T-helper 1 cell (primary cell): ENCODE measurements at regions not wholly inside any gene's neighbourhood (a gene's known extent, or its start where the extent isn't known, plus 50 kb on each side); places are given as distances from the start of the nearest gene placed in this dataset.

Source experiments
- DNase-seq, 5 donors: peaks; one replicate each; pipeline ENCODE4 v3.0.0-alpha.2; 2012 to 2020

GRCh38 chr5:117461403-117461802 is 886.8 kb upstream of the SEMA6A start:
- no peak for DNase-seq

GRCh38 chr5:117457656-117458055 is 883.0 kb upstream of the SEMA6A start:
- no peak for DNase-seq

GRCh38 chr5:117456866-117457470 is 882.3 kb upstream of the SEMA6A start:
- DNase-seq: no peak

GRCh38 chr5:117455236-117456233 is 880.9 kb upstream of the SEMA6A start:
- DNase-seq: no peak

- peak in 3 of 5 donors; percentile 17 to 34 (median 18) for DNase-seq
These were observed 880.1 kb upstream of the SEMA6A start for GRCh38 chr5:117454716-117455212.

- DNase-seq: no peak
These were observed 862.2 kb upstream of the SEMA6A start for GRCh38 chr5:117436846-117437245.

GRCh38 chr5:117435203-117435602 is 860.6 kb upstream of the SEMA6A start:
- no peak for DNase-seq

GRCh38 chr5:117434254-117434653 is 859.6 kb upstream of the SEMA6A start:
- no peak for DNase-seq

GRCh38 chr5:117433818-117434217 is 859.2 kb upstream of the SEMA6A start:
- DNase-seq: no peak

GRCh38 chr5:117431091-117431490 is 856.5 kb upstream of the SEMA6A start:
- no peak for DNase-seq

- no peak for DNase-seq
These were observed 850.5 kb upstream of the SEMA6A start for GRCh38 chr5:117425163-117425562.

GRCh38 chr5:117424559-117424958 is 849.9 kb upstream of the SEMA6A start:
- no peak for DNase-seq

GRCh38 chr5:117417501-117417900 is 842.9 kb upstream of the SEMA6A start:
- no peak for DNase-seq

GRCh38 chr5:117414926-117415325 is 840.3 kb upstream of the SEMA6A start:
- DNase-seq: no peak

- DNase-seq: no peak
These were observed 837.1 kb upstream of the SEMA6A start for GRCh38 chr5:117411701-117412100.

- no peak for DNase-seq
These were observed 830.6 kb upstream of the SEMA6A start for GRCh38 chr5:117405197-117405596.

GRCh38 chr5:117394506-117395157 is 820.0 kb upstream of the SEMA6A start:
- no peak for DNase-seq

GRCh38 chr5:117393125-117393524 is 818.5 kb upstream of the SEMA6A start:
- no peak for DNase-seq

GRCh38 chr5:117380316-117380715 is 805.7 kb upstream of the SEMA6A start:
- DNase-seq: no peak

- no peak for DNase-seq
These were observed 804.9 kb upstream of the SEMA6A start for GRCh38 chr5:117379521-117379920.

- no peak for DNase-seq
These were observed 802.1 kb upstream of the SEMA6A start for GRCh38 chr5:117376748-117377147.

GRCh38 chr5:117359895-117360294 is 785.3 kb upstream of the SEMA6A start:
- DNase-seq: no peak

GRCh38 chr5:117357886-117358285 is 783.3 kb upstream of the SEMA6A start:
- no peak for DNase-seq
